ENCODE measurements at regions not wholly inside any gene's neighbourhood (a gene's known extent, or its start where the extent isn't known, plus 50 kb on each side); places are given as distances from the start of the nearest gene placed in this dataset.
"Not testable (repeated sequence)": the region's sequence is repeated elsewhere in the genome, so short reads cannot be mapped to it uniquely, and the experiment has no call there.

DNA sequence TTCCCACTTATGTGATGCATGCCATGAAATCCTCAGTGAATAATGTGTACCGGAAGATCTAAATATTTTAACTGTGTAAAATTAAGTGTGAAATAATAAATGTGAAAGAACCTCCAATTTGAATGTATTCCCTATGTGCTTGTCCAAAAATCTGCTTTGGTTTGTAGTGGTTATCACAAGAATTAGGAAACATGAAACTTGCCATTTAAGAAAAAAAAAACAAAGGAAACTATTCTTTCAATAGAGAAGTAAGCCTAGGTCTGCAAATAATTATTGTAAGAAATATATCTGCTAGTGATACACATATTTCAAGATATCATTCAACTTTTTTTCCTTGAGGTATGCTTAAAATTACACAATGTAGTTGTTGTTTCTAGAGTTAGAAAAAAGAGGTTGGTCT is 500.4 kb downstream of the SLC6A15 start:
- H3K4me1 ChIP-seq (ENCODE audit: insufficient read depth, low read length, severe bottlenecking), result no peaks in the 10 kb centered on the region
- no peaks in the 10 kb centered on the region for H3F3A ChIP-seq (ENCODE audit: insufficient read depth, low read length)
- H3K9ac ChIP-seq (ENCODE audit: low read length), result no peak overlapping the region
- H3K4me2 ChIP-seq (ENCODE audit: low read length), result no peak overlapping the region
- H3K9me3 ChIP-seq (ENCODE audit: low read length), result no peaks in the 10 kb centered on the region
- H3K27ac ChIP-seq (ENCODE audit: low read depth, low read length, poor library complexity, severe bottlenecking), result no peak overlapping the region
- H4K20me1 ChIP-seq (ENCODE audit: insufficient read depth, low read length), result no peaks in the 10 kb centered on the region
- no peak overlapping the region for H3K4me3 ChIP-seq (ENCODE audit: low read depth, low read length, poor library complexity, severe bottlenecking)
- no peaks in the 10 kb centered on the region for H3K27me3 ChIP-seq (ENCODE audit: insufficient read depth, low read length)
- H3K9me2 ChIP-seq (ENCODE audit: low read depth, low read length), result no peaks in the 10 kb centered on the region
- TF ChIP-seq, protein P1, sequence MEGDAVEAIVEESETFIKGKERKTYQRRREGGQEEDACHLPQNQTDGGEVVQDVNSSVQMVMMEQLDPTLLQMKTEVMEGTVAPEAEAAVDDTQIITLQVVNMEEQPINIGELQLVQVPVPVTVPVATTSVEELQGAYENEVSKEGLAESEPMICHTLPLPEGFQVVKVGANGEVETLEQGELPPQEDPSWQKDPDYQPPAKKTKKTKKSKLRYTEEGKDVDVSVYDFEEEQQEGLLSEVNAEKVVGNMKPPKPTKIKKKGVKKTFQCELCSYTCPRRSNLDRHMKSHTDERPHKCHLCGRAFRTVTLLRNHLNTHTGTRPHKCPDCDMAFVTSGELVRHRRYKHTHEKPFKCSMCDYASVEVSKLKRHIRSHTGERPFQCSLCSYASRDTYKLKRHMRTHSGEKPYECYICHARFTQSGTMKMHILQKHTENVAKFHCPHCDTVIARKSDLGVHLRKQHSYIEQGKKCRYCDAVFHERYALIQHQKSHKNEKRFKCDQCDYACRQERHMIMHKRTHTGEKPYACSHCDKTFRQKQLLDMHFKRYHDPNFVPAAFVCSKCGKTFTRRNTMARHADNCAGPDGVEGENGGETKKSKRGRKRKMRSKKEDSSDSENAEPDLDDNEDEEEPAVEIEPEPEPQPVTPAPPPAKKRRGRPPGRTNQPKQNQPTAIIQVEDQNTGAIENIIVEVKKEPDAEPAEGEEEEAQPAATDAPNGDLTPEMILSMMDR (IDR thresholded peaks at IDR 0.05; ENCODE audit: low read length), result no peak
- no peak for TF ChIP-seq EZH2 (IDR thresholded peaks at IDR 0.05; ENCODE audit: borderline replicate concordance, low read length)
- no peaks in the 10 kb centered on the region for H3K79me2 ChIP-seq (ENCODE audit: insufficient read depth, low read length)
- no peaks in the 10 kb centered on the region for H3K36me3 ChIP-seq (ENCODE audit: insufficient read depth, low read length)
- H2AFZ ChIP-seq (ENCODE audit: low read length), result no peak overlapping the region

DNA sequence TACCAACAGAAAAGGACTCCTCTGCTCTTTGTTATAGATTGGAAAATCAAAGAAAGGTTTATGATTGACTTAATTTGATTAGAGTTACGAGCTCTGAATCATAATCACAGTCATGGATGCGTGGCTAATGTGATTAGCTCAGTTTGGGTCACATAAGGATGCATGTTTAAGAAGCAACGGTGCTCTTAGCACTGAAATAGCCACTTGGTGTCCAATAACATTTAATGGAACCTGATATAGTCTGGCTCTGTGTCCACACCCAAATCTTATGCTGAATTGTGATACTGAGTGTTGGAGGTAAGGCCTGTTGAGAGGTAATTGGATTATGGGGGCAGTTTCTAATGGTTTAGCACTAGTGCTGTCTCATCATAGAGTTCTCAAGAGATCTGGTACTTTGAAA is 501.6 kb downstream of the SLC6A15 start:
- Histone ChIP-seq H3K79me2 (ENCODE audit: insufficient read depth, low read length) (no peaks in the 10 kb centered on the region), H3K4me3 (ENCODE audit: low read depth, low read length, poor library complexity, severe bottlenecking) (no peak overlapping the region), H3K27me3 (ENCODE audit: insufficient read depth, low read length) (no peaks in the 10 kb centered on the region), H2AFZ (ENCODE audit: low read length) (no peak overlapping the region), H3K4me1 (ENCODE audit: insufficient read depth, low read length, severe bottlenecking) (no peaks in the 10 kb centered on the region), H3K9ac (ENCODE audit: low read length) (no peak overlapping the region), H3F3A (ENCODE audit: insufficient read depth, low read length) (no peaks in the 10 kb centered on the region), H3K27ac (ENCODE audit: low read depth, low read length, poor library complexity, severe bottlenecking) (no peak overlapping the region), H4K20me1 (ENCODE audit: insufficient read depth, low read length) (no peaks in the 10 kb centered on the region), H3K36me3 (ENCODE audit: insufficient read depth, low read length) (no peaks in the 10 kb centered on the region), H3K4me2 (ENCODE audit: low read length) (no peak overlapping the region), H3K9me3 (ENCODE audit: low read length) (no peaks in the 10 kb centered on the region), H3K9me2 (ENCODE audit: low read depth, low read length) (no peaks in the 10 kb centered on the region)
- no peak for TF ChIP-seq EZH2 (IDR thresholded peaks at IDR 0.05; ENCODE audit: borderline replicate concordance, low read length)
- TF ChIP-seq, protein P1 (IDR thresholded peaks at IDR 0.05; ENCODE audit: low read length), result no peak

GRCh38 chr12:84408936-84409335 is 503.7 kb downstream of the SLC6A15 start:
- no peak overlapping the region for H3K4me2 ChIP-seq (ENCODE audit: low read length)
- no peaks in the 10 kb centered on the region for H3K4me1 ChIP-seq (ENCODE audit: insufficient read depth, low read length, severe bottlenecking)
- H3K9me2 ChIP-seq (ENCODE audit: low read depth, low read length), result no peaks in the 10 kb centered on the region
- no peaks in the 10 kb centered on the region for H3K27me3 ChIP-seq (ENCODE audit: insufficient read depth, low read length)
- no peak for TF ChIP-seq EZH2 (IDR thresholded peaks at IDR 0.05; ENCODE audit: borderline replicate concordance, low read length)
- TF ChIP-seq, protein P1 (IDR thresholded peaks at IDR 0.05; ENCODE audit: low read length), result no peak
- no peaks in the 10 kb centered on the region for H4K20me1 ChIP-seq (ENCODE audit: insufficient read depth, low read length)
- H3K9ac ChIP-seq (ENCODE audit: low read length), result no peak overlapping the region
- H3K27ac ChIP-seq (ENCODE audit: low read depth, low read length, poor library complexity, severe bottlenecking), result no peak overlapping the region
- no peaks in the 10 kb centered on the region for H3K9me3 ChIP-seq (ENCODE audit: low read length)
- no peaks in the 10 kb centered on the region for H3K36me3 ChIP-seq (ENCODE audit: insufficient read depth, low read length)
- H3K4me3 ChIP-seq (ENCODE audit: low read depth, low read length, poor library complexity, severe bottlenecking), result no peak overlapping the region
- H3F3A ChIP-seq (ENCODE audit: insufficient read depth, low read length), result no peaks in the 10 kb centered on the region
- H3K79me2 ChIP-seq (ENCODE audit: insufficient read depth, low read length), result no peaks in the 10 kb centered on the region
- H2AFZ ChIP-seq (ENCODE audit: low read length), result no peak overlapping the region

DNA sequence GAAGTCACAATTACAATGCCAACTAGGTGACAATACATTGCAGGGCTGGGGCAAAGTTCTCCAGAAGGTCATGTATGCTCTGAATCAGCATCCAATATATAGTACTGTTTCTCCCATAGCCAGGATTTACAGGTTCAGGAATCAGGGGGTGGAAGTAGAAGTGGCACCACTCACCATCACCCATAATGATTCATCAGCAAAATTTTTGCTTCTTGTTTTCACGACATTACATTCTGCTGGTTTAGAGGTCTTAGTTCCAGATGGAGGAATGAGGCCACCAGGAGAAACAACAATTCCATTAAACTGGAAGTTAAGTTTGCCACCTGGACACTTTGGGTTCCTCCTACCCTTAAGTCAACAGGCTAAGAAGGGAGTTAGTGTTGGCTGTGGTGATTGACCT is 505.9 kb downstream of the SLC6A15 start:
- not testable (repeated sequence) for H3K79me2 ChIP-seq (ENCODE audit: insufficient read depth, low read length); H3K9ac ChIP-seq (ENCODE audit: low read length); H3K4me3 ChIP-seq (ENCODE audit: low read depth, low read length, poor library complexity, severe bottlenecking); H3K4me2 ChIP-seq (ENCODE audit: low read length); H3F3A ChIP-seq (ENCODE audit: insufficient read depth, low read length); H4K20me1 ChIP-seq (ENCODE audit: insufficient read depth, low read length); H3K9me3 ChIP-seq (ENCODE audit: low read length); H3K27me3 ChIP-seq (ENCODE audit: insufficient read depth, low read length); H3K27ac ChIP-seq (ENCODE audit: low read depth, low read length, poor library complexity, severe bottlenecking); H3K4me1 ChIP-seq (ENCODE audit: insufficient read depth, low read length, severe bottlenecking); H3K36me3 ChIP-seq (ENCODE audit: insufficient read depth, low read length); H3K9me2 ChIP-seq (ENCODE audit: low read depth, low read length); H2AFZ ChIP-seq (ENCODE audit: low read length)
